Panc1 (cell line): ENCODE measurements at regions not wholly inside any gene's neighbourhood (a gene's known extent, or its start where the extent isn't known, plus 50 kb on each side); places are given as distances from the start of the nearest gene placed in this dataset.

ENCODE experiments used
- ATAC-seq: fragments of 200-7000 bp; cut with Tn5 transposase; 2 replicates; pipeline ENCODE4 v1.9.1; 2020; ENCODE audit warnings: mild to moderate bottlenecking, moderate library complexity
- BruUV-seq: library from RNA; stranded (reverse); fragments of 400-500 nt; replicated peaks from 2 replicates; lab custom pipeline; 2021; lab: Mats Ljungman, UMichigan
- CTCF ChIA-PET: fragments of 300-600 bp; sonication (Branson Sonifier 250); formaldehyde crosslinking; loops from one replicate; lab custom pipeline; 2022; ENCODE audit warnings: antibody characterized with exemption; lab: Charles Lee
- POLR2A ChIA-PET: fragments of 300-600 bp; sonication (Branson Sonifier 250); formaldehyde crosslinking; loops from one replicate; lab custom pipeline; 2022; ENCODE audit warnings: antibody characterized with exemption; lab: Charles Lee
- DNase-seq: peaks from one replicate; pipeline ENCODE4 v3.0.0-alpha.2; 2010; ENCODE audit warnings: low read depth, low spot score
- H3K27ac ChIP-seq: 2 replicates; pipeline ENCODE4 v1.5.1; 2011; ENCODE audit warnings: mild to moderate bottlenecking, low read length, inconsistent platforms
- H3K27me3 ChIP-seq: fragments of 200-500 bp; sonication (Bioruptor generic); 2 replicates; pipeline ENCODE4 v1.6.0; 2014; ENCODE audit warnings: low read length, inconsistent platforms; ENCODE audit not compliant: control insufficient read depth, insufficient read depth
- H3K36me3 ChIP-seq: fragments of 200-500 bp; sonication (Bioruptor generic); 2 replicates; pipeline ENCODE4 v1.5.1; 2014; ENCODE audit warnings: inconsistent platforms, mild to moderate bottlenecking, low read length, moderate library complexity; ENCODE audit not compliant: control insufficient read depth, insufficient read depth
- H3K4me1 ChIP-seq: 2 replicates; pipeline ENCODE4 v1.5.1; 2011; ENCODE audit warnings: inconsistent platforms, mild to moderate bottlenecking, low read length, moderate library complexity; ENCODE audit not compliant: control insufficient read depth, insufficient read depth
- H3K4me3 ChIP-seq, 2 experiments: 2 replicates each; pipeline ENCODE4 v1.5.1; 2011 to 2012; ENCODE audit warnings: low read depth in 2 of 2, low read length in 2 of 2, mild to moderate bottlenecking in 2 of 2, inconsistent platforms in 1 of 2, moderate library complexity in 1 of 2
- H3K9me3 ChIP-seq: fragments of 200-500 bp; sonication (Bioruptor generic); 2 replicates; pipeline ENCODE4 v1.5.1; 2014; ENCODE audit warnings: low read depth, mild to moderate bottlenecking, inconsistent platforms, low read length, moderate library complexity; ENCODE audit not compliant: control insufficient read depth, insufficient read depth
- CTCF ChIP-seq: fragments of 450-650 bp; IDR thresholded peaks from 2 replicates; pipeline ENCODE4 v1.5.1; 2017; ENCODE audit warnings: mild to moderate bottlenecking
- POLR2AphosphoS5 ChIP-seq: IDR thresholded peaks from 2 replicates; pipeline ENCODE4 v1.6.1; 2012; ENCODE audit warnings: mild to moderate bottlenecking, low read depth, low read length, moderate library complexity
- REST ChIP-seq, 2 experiments: IDR thresholded peaks; 2 replicates each; pipeline ENCODE4 v1.6.1; 2011 to 2012; ENCODE audit warnings: low read depth in 2 of 2, control low read depth in 1 of 2, low read length in 1 of 2, mild to moderate bottlenecking in 1 of 2, moderate library complexity in 1 of 2; ENCODE audit not compliant: insufficient read depth in 1 of 2
- SIN3A ChIP-seq: IDR thresholded peaks from 2 replicates; pipeline ENCODE4 v1.6.1; 2012; ENCODE audit warnings: low read depth, mild to moderate bottlenecking, low read length, moderate library complexity, borderline replicate concordance; ENCODE audit not compliant: insufficient read depth
- TCF7L2 ChIP-seq: IDR thresholded peaks from 2 replicates; pipeline ENCODE4 v1.6.1; 2011; ENCODE audit warnings: mild to moderate bottlenecking, low read depth, low read length, inconsistent platforms
- in situ Hi-C: cut with HindIII; loops from 2 replicates; pipeline ENCODE4 v1.10.0; 2016; ENCODE audit warnings: low sequenced_read_pairs, low pct_unique_long_range_greater_than_20kb
- intact Hi-C: fragments of 100-400 bp; cut with micrococcal nuclease; formaldehyde crosslinking; loops from one replicate; pipeline ENCODE4 v1.10.0; 2022; ENCODE audit not compliant: unreplicated experiment

- POLR2A ChIA-PET = no interaction called here
- in situ Hi-C loops (no loop called here), intact Hi-C loops (no loop called here)
- BruUV-seq = no TSS peak
- no peak overlapping the region for H3K4me3 ChIP-seq
- H3K9me3 ChIP-seq = no peaks in the 10 kb centered on the region
- H3K36me3 ChIP-seq = no peaks in the 10 kb centered on the region
- no peak for TF ChIP-seq CTCF
- TF ChIP-seq POLR2AphosphoS5 = no peak
- TF ChIP-seq REST (IDR thresholded peaks at IDR 0.05; ENCODE audit: insufficient read depth in 1 of 2, low read depth in 2 of 2, low read length in 1 of 2) = no peak
- no peak for TF ChIP-seq SIN3A
- no peak for TF ChIP-seq TCF7L2
- H3K27ac ChIP-seq = no peak overlapping the region
- no peaks in the 10 kb centered on the region for H3K4me1 ChIP-seq
- DNase-seq (no peak), ATAC-seq (no peak)
- CTCF ChIA-PET = no interaction called here
- H3K27me3 ChIP-seq = no peaks in the 10 kb centered on the region
Measured at GRCh38 chr9:107933516-107933915, 443.9 kb upstream of the KLF4 start.

- no TSS peak for BruUV-seq
- ATAC-seq (no peak), DNase-seq (no peak)
- no peaks in the 10 kb centered on the region for H3K9me3 ChIP-seq
- no peaks in the 10 kb centered on the region for H3K27me3 ChIP-seq
- no peak overlapping the region for H3K27ac ChIP-seq
- in situ Hi-C loops = no loop called here
- no peaks in the 10 kb centered on the region for H3K4me1 ChIP-seq
- no peaks in the 10 kb centered on the region for H3K36me3 ChIP-seq
- ChIA-PET POLR2A (no interaction called here), CTCF (no interaction called here)
- no peak overlapping the region for H3K4me3 ChIP-seq
- intact Hi-C loops = no loop called here
- no peak for TF ChIP-seq POLR2AphosphoS5
- TF ChIP-seq SIN3A = no peak
- no peak for TF ChIP-seq CTCF
- TF ChIP-seq TCF7L2 = no peak
- TF ChIP-seq REST (IDR thresholded peaks at IDR 0.05; ENCODE audit: insufficient read depth in 1 of 2, low read depth in 2 of 2, low read length in 1 of 2) = no peak
Measured at GRCh38 chr9:107933097-107933496, 443.5 kb upstream of the KLF4 start.
